HepG2 (cell line): ENCODE measurements at regions not wholly inside any gene's neighbourhood (a gene's known extent, or its start where the extent isn't known, plus 50 kb on each side); places are given as distances from the start of the nearest gene placed in this dataset.

Experiments
- AHDC1 ChIP-seq: sonication (generic); formaldehyde crosslinking; IDR thresholded peaks from 2 replicates; pipeline ENCODE4 v1.5.1; 2020; ENCODE audit warnings: mild to moderate bottlenecking, missing genetic modification reagents, borderline replicate concordance
- ATF4 ChIP-seq, 2 experiments: fragments of 450-650 bp in 1 of 2; sonication (generic) in 1 of 2; formaldehyde crosslinking; IDR thresholded peaks; 2 replicates each; pipeline versions ENCODE4 v1.5.0 to v1.8.0; 2020 to 2022; ENCODE audit warnings: mild to moderate bottlenecking in 1 of 2, missing genetic modification reagents in 1 of 2
- CENPT ChIP-seq: sonication (generic); formaldehyde crosslinking; IDR thresholded peaks from 2 replicates; pipeline ENCODE4 v1.8.0; 2022; ENCODE audit warnings: low read depth, mild to moderate bottlenecking, moderate library complexity, missing genetic modification reagents
- IRF9 ChIP-seq: sonication (generic); formaldehyde crosslinking; IDR thresholded peaks from 2 replicates; pipeline ENCODE4 v1.8.0; 2022; ENCODE audit warnings: missing genetic modification reagents, mild to moderate bottlenecking, borderline replicate concordance
- KLF12 ChIP-seq: sonication (generic); formaldehyde crosslinking; IDR thresholded peaks from 2 replicates; pipeline ENCODE4 v1.4.0; 2020; ENCODE audit warnings: missing genetic modification reagents, borderline replicate concordance
- MIER3 ChIP-seq: IDR thresholded peaks from 2 replicates; pipeline ENCODE4 v1.6.1; 2016; ENCODE audit warnings: missing compliant biosample characterization, borderline replicate concordance
- MTERF4 ChIP-seq: sonication (generic); formaldehyde crosslinking; IDR thresholded peaks from 2 replicates; pipeline ENCODE4 v1.8.0; 2023; ENCODE audit warnings: mild to moderate bottlenecking, missing genetic modification reagents
- NCOA1 ChIP-seq: sonication (generic); formaldehyde crosslinking; IDR thresholded peaks from 2 replicates; pipeline ENCODE4 v1.9.0; 2021; ENCODE audit warnings: missing genetic modification reagents
- NFKBIZ ChIP-seq: IDR thresholded peaks from 2 replicates; pipeline ENCODE4 v1.6.1; 2018; ENCODE audit warnings: missing genetic modification reagents, missing compliant biosample characterization
- POLR2AphosphoS5 ChIP-seq: IDR thresholded peaks from 2 replicates; pipeline ENCODE4 v1.6.1; 2012; ENCODE audit warnings: low read depth, low read length
- REPIN1 ChIP-seq: sonication (generic); formaldehyde crosslinking; IDR thresholded peaks from 2 replicates; pipeline ENCODE4 v1.8.0; 2022; ENCODE audit warnings: missing genetic modification reagents, low read depth, mild to moderate bottlenecking, borderline replicate concordance
- RFX3 ChIP-seq: IDR thresholded peaks from 2 replicates; pipeline ENCODE4 v1.6.1; 2016; ENCODE audit warnings: missing biosample characterization, missing genetic modification reagents
- SIX4 ChIP-seq: sonication (generic); formaldehyde crosslinking; IDR thresholded peaks from 2 replicates; pipeline ENCODE4 v1.4.0; 2020; ENCODE audit warnings: missing genetic modification reagents
- THYN1 ChIP-seq: sonication (generic); formaldehyde crosslinking; IDR thresholded peaks from 2 replicates; pipeline ENCODE4 v1.8.1; 2023; ENCODE audit warnings: low read depth, mild to moderate bottlenecking, moderate library complexity, missing genetic modification reagents, borderline replicate concordance
- YEATS4 ChIP-seq: sonication (generic); formaldehyde crosslinking; IDR thresholded peaks from 2 replicates; pipeline ENCODE4 v1.4.0; 2020; ENCODE audit warnings: missing genetic modification reagents, borderline replicate concordance
- ZBTB21 ChIP-seq: sonication (generic); formaldehyde crosslinking; IDR thresholded peaks from 2 replicates; pipeline ENCODE4 v1.4.0; 2020; ENCODE audit warnings: missing genetic modification reagents
- ZEB1 ChIP-seq: IDR thresholded peaks from 2 replicates; pipeline ENCODE4 v1.6.1; 2012; ENCODE audit warnings: mild to moderate bottlenecking, low read depth, inconsistent platforms; ENCODE audit not compliant: insufficient replicate concordance
- ZFP82 ChIP-seq: sonication (generic); formaldehyde crosslinking; IDR thresholded peaks from 2 replicates; pipeline ENCODE4 v1.5.1; 2020; ENCODE audit warnings: mild to moderate bottlenecking, missing genetic modification reagents, borderline replicate concordance
- ZNF138 ChIP-seq: sonication (generic); formaldehyde crosslinking; IDR thresholded peaks from 2 replicates; pipeline ENCODE4 v1.5.0; 2020; ENCODE audit warnings: mild to moderate bottlenecking, low read depth, missing genetic modification reagents
- ZNF33B ChIP-seq: sonication (generic); formaldehyde crosslinking; IDR thresholded peaks from 2 replicates; pipeline ENCODE4 v1.5.1; 2020; ENCODE audit warnings: mild to moderate bottlenecking, missing genetic modification reagents
- ZNF414 ChIP-seq: sonication (generic); formaldehyde crosslinking; IDR thresholded peaks from 2 replicates; pipeline ENCODE4 v1.5.0; 2020; ENCODE audit warnings: missing genetic modification reagents

- TF ChIP-seq ZNF33B (CRISPR knock-in tag) (peak; percentile 99), IRF9 (peak; percentile 99), YEATS4 (CRISPR knock-in tag) (peak; percentile 88), ZFP82 (CRISPR knock-in tag) (peak; percentile 95), ATF4 (CRISPR knock-in tag; IDR thresholded peaks at IDR 0.05) (peak in 1 of 2 experiments; percentile 72; a peak in 2 of 4 replicates), ZBTB21 (CRISPR knock-in tag) (peak; percentile 96), MIER3 (peak; percentile 100), AHDC1 (CRISPR knock-in tag) (peak; percentile 72), SIX4 (CRISPR knock-in tag) (peak; percentile 98), ZNF414 (CRISPR knock-in tag) (peak; percentile 97; the same call in 1 of the 2 replicates), KLF12 (peak; percentile 100), ZNF138 (CRISPR knock-in tag) (peak; percentile 100), CENPT (peak; percentile 98), RFX3 (peak; percentile 78), POLR2AphosphoS5 (no peak), MTERF4 (CRISPR knock-in tag) (peak; percentile 100), NFKBIZ (peak; percentile 100), ZEB1 (no peak), REPIN1 (CRISPR knock-in tag) (peak; percentile 99), THYN1 (CRISPR knock-in tag) (peak; percentile 94; the same call in 1 of the 2 replicates), NCOA1 (CRISPR knock-in tag) (peak; percentile 97)
These were observed 66.6 kb upstream of the CTNNBL1 start (continued) for GRCh38 chr20:37627060-37627766.
